ENCODE measurements at regions not wholly inside any gene's neighbourhood (a gene's known extent, or its start where the extent isn't known, plus 50 kb on each side); places are given as distances from the start of the nearest gene placed in this dataset.
A peak's percentile ranks its signal among the peaks of the same experiment; 100 is the strongest.

DNA sequence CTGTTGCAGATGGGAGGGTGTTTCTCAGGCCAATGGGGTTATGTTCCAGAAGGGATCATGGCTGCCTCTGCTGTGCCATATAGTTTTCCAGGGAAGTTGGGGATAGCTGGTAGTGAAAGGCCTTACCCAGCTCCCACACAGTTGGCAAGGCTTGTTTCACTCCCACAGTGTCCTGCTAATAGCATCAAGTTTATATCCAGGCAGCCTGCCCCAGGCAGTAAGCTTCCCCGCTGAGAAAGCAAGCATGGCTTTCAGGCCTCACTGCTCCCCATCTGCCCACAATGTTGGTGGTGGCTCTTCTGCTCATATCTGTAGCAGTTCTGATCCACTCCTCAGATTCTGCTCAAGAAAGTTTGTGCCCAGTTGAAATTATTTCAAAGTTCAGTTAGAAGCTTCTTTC is 50.9 kb upstream of the DCBLD2 start:
- no peaks in the 10 kb centered on the region for H3K79me2 ChIP-seq (ENCODE audit: control insufficient read depth, insufficient read depth, low read length)
- CTCF ChIA-PET = interaction anchor here (1.8 kb wide), 1 partner anchor 17 kb away, joined by 5 read pairs; no protein-coding TSS in a partner anchor
- DNase-seq (ENCODE audit: low read depth, low spot score) = no peak
- no peaks in the 10 kb centered on the region for H3K4me1 ChIP-seq (ENCODE audit: control insufficient read depth, insufficient read depth, low read length)
- H3K4me2 ChIP-seq (ENCODE audit: control insufficient read depth, insufficient read depth) = no peak overlapping the region
- no peaks in the 10 kb centered on the region for H3K27me3 ChIP-seq (replicated peaks in 1 of 2; ENCODE audit: control insufficient read depth in 2 of 2, insufficient read depth in 2 of 2, low read length in 1 of 2)
- H3K4me3 ChIP-seq = no peak overlapping the region
- no peak overlapping the region for H2AFZ ChIP-seq (ENCODE audit: control insufficient read depth, low read depth, low read length)
- H3K9ac ChIP-seq (ENCODE audit: control insufficient read depth, insufficient read depth, low read length) = no peak overlapping the region
- POLR2A ChIA-PET = no interaction called here
- TF ChIP-seq, protein P1, sequence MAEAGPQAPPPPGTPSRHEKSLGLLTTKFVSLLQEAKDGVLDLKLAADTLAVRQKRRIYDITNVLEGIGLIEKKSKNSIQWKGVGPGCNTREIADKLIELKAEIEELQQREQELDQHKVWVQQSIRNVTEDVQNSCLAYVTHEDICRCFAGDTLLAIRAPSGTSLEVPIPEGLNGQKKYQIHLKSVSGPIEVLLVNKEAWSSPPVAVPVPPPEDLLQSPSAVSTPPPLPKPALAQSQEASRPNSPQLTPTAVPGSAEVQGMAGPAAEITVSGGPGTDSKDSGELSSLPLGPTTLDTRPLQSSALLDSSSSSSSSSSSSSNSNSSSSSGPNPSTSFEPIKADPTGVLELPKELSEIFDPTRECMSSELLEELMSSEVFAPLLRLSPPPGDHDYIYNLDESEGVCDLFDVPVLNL (IDR thresholded peaks at IDR 0.05; ENCODE audit: low read depth, low read length) = no peak
- TF ChIP-seq GATAD2B (conservative IDR thresholded peaks at IDR 0.05; ENCODE audit: low read depth) (no peak), TARDBP (IDR thresholded peaks at IDR 0.05; ENCODE audit: borderline replicate concordance) (no peak), ATF7 (IDR thresholded peaks at IDR 0.05; ENCODE audit: low read depth) (no peak), RAD21 (IDR thresholded peaks at IDR 0.05; ENCODE audit: insufficient read depth, low read depth, low read length) (no peak), JUND (IDR thresholded peaks at IDR 0.05; ENCODE audit: low read depth, low read length) (no peak), ZNF217 (IDR thresholded peaks at IDR 0.05) (no peak), BACH1 (IDR thresholded peaks at IDR 0.05; ENCODE audit: borderline replicate concordance) (no peak), GABPA (IDR thresholded peaks at IDR 0.05; ENCODE audit: low read depth) (no peak), YBX1 (IDR thresholded peaks at IDR 0.05) (no peak), PAX8 (IDR thresholded peaks at IDR 0.05) (no peak), RUNX3 (IDR thresholded peaks at IDR 0.05; ENCODE audit: low read length) (no peak), LARP7 (IDR thresholded peaks at IDR 0.05) (no peak)
- TF ChIP-seq, protein P2, sequence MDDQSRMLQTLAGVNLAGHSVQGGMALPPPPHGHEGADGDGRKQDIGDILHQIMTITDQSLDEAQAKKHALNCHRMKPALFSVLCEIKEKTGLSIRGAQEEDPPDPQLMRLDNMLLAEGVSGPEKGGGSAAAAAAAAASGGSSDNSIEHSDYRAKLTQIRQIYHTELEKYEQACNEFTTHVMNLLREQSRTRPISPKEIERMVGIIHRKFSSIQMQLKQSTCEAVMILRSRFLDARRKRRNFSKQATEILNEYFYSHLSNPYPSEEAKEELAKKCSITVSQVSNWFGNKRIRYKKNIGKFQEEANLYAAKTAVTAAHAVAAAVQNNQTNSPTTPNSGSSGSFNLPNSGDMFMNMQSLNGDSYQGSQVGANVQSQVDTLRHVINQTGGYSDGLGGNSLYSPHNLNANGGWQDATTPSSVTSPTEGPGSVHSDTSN (IDR thresholded peaks at IDR 0.05; ENCODE audit: insufficient replicate concordance, low read depth, low read length) = no peak
- TF ChIP-seq, protein P3, sequence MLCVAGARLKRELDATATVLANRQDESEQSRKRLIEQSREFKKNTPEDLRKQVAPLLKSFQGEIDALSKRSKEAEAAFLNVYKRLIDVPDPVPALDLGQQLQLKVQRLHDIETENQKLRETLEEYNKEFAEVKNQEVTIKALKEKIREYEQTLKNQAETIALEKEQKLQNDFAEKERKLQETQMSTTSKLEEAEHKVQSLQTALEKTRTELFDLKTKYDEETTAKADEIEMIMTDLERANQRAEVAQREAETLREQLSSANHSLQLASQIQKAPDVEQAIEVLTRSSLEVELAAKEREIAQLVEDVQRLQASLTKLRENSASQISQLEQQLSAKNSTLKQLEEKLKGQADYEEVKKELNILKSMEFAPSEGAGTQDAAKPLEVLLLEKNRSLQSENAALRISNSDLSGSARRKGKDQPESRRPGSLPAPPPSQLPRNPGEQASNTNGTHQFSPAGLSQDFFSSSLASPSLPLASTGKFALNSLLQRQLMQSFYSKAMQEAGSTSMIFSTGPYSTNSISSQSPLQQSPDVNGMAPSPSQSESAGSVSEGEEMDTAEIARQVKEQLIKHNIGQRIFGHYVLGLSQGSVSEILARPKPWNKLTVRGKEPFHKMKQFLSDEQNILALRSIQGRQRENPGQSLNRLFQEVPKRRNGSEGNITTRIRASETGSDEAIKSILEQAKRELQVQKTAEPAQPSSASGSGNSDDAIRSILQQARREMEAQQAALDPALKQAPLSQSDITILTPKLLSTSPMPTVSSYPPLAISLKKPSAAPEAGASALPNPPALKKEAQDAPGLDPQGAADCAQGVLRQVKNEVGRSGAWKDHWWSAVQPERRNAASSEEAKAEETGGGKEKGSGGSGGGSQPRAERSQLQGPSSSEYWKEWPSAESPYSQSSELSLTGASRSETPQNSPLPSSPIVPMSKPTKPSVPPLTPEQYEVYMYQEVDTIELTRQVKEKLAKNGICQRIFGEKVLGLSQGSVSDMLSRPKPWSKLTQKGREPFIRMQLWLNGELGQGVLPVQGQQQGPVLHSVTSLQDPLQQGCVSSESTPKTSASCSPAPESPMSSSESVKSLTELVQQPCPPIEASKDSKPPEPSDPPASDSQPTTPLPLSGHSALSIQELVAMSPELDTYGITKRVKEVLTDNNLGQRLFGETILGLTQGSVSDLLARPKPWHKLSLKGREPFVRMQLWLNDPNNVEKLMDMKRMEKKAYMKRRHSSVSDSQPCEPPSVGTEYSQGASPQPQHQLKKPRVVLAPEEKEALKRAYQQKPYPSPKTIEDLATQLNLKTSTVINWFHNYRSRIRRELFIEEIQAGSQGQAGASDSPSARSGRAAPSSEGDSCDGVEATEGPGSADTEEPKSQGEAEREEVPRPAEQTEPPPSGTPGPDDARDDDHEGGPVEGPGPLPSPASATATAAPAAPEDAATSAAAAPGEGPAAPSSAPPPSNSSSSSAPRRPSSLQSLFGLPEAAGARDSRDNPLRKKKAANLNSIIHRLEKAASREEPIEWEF (IDR thresholded peaks at IDR 0.05; ENCODE audit: insufficient replicate concordance, low read depth, low read length) = no peak
- TF ChIP-seq, protein P4, sequence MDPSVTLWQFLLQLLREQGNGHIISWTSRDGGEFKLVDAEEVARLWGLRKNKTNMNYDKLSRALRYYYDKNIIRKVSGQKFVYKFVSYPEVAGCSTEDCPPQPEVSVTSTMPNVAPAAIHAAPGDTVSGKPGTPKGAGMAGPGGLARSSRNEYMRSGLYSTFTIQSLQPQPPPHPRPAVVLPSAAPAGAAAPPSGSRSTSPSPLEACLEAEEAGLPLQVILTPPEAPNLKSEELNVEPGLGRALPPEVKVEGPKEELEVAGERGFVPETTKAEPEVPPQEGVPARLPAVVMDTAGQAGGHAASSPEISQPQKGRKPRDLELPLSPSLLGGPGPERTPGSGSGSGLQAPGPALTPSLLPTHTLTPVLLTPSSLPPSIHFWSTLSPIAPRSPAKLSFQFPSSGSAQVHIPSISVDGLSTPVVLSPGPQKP (IDR thresholded peaks at IDR 0.05; ENCODE audit: low read depth, low read length) = no peak
- TF ChIP-seq, protein P5, sequence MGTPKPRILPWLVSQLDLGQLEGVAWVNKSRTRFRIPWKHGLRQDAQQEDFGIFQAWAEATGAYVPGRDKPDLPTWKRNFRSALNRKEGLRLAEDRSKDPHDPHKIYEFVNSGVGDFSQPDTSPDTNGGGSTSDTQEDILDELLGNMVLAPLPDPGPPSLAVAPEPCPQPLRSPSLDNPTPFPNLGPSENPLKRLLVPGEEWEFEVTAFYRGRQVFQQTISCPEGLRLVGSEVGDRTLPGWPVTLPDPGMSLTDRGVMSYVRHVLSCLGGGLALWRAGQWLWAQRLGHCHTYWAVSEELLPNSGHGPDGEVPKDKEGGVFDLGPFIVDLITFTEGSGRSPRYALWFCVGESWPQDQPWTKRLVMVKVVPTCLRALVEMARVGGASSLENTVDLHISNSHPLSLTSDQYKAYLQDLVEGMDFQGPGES (IDR thresholded peaks at IDR 0.05) = no peak
- H3K36me3 ChIP-seq (ENCODE audit: control insufficient read depth in 2 of 2, insufficient read depth in 2 of 2, low read length in 1 of 2) = no peaks in the 10 kb centered on the region
- FAIRE-seq = no peak
- intact Hi-C loops (cut with micrococcal nuclease; ENCODE audit: unreplicated experiment) (no loop called here), in situ Hi-C loops (cut with MboI) (no loop called here)
- ATAC-seq = peak; percentile 34; the same call in 2 of the 3 replicates
- SMC1A ChIA-PET (ENCODE audit: uncharacterized antibody, unreplicated experiment) = interaction anchor here (1.3 kb wide), 1 partner anchor 63 kb away, joined by 3 read pairs; no protein-coding TSS in a partner anchor
- RAD21 ChIA-PET (ENCODE audit: unreplicated experiment) = no interaction called here
- no peak overlapping the region for H3K27ac ChIP-seq (ENCODE audit: control insufficient read depth, insufficient read depth)
- H3K9me3 ChIP-seq (replicated peaks; ENCODE audit: control insufficient read depth, insufficient read depth, low read length) = no peaks in the 10 kb centered on the region
- WGBS (ENCODE audit: insufficient coverage, insufficient replicate concordance, low lambda C conversion rate, missing lambda C conversion rate) = 33% methylated on average over 1 of the region's 1 CpG
- BruUV-seq (replicated peaks) = no TSS peak
- no peaks in the 10 kb centered on the region for H4K20me1 ChIP-seq (ENCODE audit: control insufficient read depth, insufficient read depth)
